ENCODE measurements at regions not wholly inside any gene's neighbourhood (a gene's known extent, or its start where the extent isn't known, plus 50 kb on each side); places are given as distances from the start of the nearest gene placed in this dataset.

GRCh38 chr21:23108533-23108932 is 2110.3 kb downstream of the NCAM2 start:
- Histone ChIP-seq H2AFZ (ENCODE audit: low read depth) (no peak overlapping the region), H3K9ac (no peak overlapping the region), H3K27ac (ENCODE audit: low read depth in 2 of 2, low read length in 1 of 2) (no peak overlapping the region), H3K79me2 (ENCODE audit: insufficient read depth) (no peaks in the 10 kb centered on the region), H4K20me1 (ENCODE audit: insufficient read depth) (no peaks in the 10 kb centered on the region), H3K36me3 (replicated peaks in 1 of 2; ENCODE audit: control insufficient read depth in 1 of 2, insufficient read depth in 2 of 2, low read length in 1 of 2) (no peaks in the 10 kb centered on the region), H3K4me2 (no peak overlapping the region), H3K4me3 (ENCODE audit: low read depth in 2 of 2, low read length in 1 of 2) (no peak overlapping the region), H3K9me2 (no peaks in the 10 kb centered on the region), H3K27me3 (ENCODE audit: insufficient read depth) (no peaks in the 10 kb centered on the region), H3K9me3 (0 out of 2 replicates have a peak, but pooled peaks cover 5% of the 10 kb centered on the region), H3F3A (replicated peaks; ENCODE audit: insufficient read depth) (no peaks in the 10 kb centered on the region), H3K4me1 (ENCODE audit: control insufficient read depth in 1 of 2, insufficient read depth in 2 of 2, low read depth in 1 of 2, low read length in 1 of 2) (no peaks in the 10 kb centered on the region)
- CTCF ChIA-PET = no interaction called here
- no peak for TF ChIP-seq RCOR1 (IDR thresholded peaks at IDR 0.05; ENCODE audit: low read length)
- no peak for TF ChIP-seq TEAD4 (IDR thresholded peaks at IDR 0.05; ENCODE audit: borderline replicate concordance, insufficient read depth)
- DNase-seq = no peak
- POLR2A ChIA-PET = no interaction called here

DNA sequence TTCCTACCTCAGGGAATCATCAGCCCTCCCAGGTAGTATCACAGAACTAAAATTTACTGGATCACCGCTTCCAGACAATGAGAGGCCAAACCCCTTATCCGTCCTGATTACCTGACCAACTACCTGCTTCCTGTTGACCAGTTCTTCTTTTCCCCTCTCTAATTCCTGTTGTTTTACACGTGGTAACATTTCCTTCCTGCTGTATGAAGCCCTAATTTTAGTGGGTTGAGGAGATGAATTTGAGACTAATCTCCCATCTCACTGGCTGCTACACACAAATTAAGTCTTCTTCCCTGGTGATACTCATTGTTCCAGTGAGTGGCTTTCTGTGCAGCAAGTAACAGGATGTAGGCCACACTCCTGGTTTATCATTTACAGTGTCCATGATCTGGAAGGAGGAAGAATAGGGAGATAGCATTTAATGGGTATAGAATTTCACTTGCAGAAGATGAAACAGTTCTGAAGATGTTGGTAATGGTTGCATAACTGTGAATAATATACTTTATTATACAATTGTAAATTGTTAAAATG is 2112.9 kb downstream of the NCAM2 start:
- Histone ChIP-seq H3K79me2 (ENCODE audit: insufficient read depth) (no peaks in the 10 kb centered on the region), H3K4me1 (ENCODE audit: control insufficient read depth in 1 of 2, insufficient read depth in 2 of 2, low read depth in 1 of 2, low read length in 1 of 2) (no peaks in the 10 kb centered on the region), H3K36me3 (replicated peaks in 1 of 2; ENCODE audit: control insufficient read depth in 1 of 2, insufficient read depth in 2 of 2, low read length in 1 of 2) (no peaks in the 10 kb centered on the region), H3K4me2 (no peak overlapping the region), H3K9me2 (no peaks in the 10 kb centered on the region), H3F3A (replicated peaks; ENCODE audit: insufficient read depth) (no peaks in the 10 kb centered on the region), H2AFZ (ENCODE audit: low read depth) (no peak overlapping the region), H4K20me1 (ENCODE audit: insufficient read depth) (no peaks in the 10 kb centered on the region), H3K27me3 (ENCODE audit: insufficient read depth) (no peaks in the 10 kb centered on the region), H3K9ac (no peak overlapping the region), H3K27ac (ENCODE audit: low read depth in 2 of 2, low read length in 1 of 2) (no peak overlapping the region), H3K4me3 (ENCODE audit: low read depth in 2 of 2, low read length in 1 of 2) (no peak overlapping the region), H3K9me3 (0 out of 2 replicates have a peak, but pooled peaks cover 5% of the 10 kb centered on the region)
- TF ChIP-seq RAD21 (IDR thresholded peaks at IDR 0.05; ENCODE audit: low read length) (no peak), FOXM1 (IDR thresholded peaks at IDR 0.05; ENCODE audit: low read depth) (no peak), USF2 (IDR thresholded peaks at IDR 0.05; ENCODE audit: borderline replicate concordance, low read depth, low read length) (no peak), JUND (IDR thresholded peaks at IDR 0.05) (no peak), FOSL2 (IDR thresholded peaks at IDR 0.05; ENCODE audit: borderline replicate concordance, low read depth) (no peak), GATA2 (CRISPR knock-in tag; IDR thresholded peaks at IDR 0.05) (no peak)
- no peak for DNase-seq
- 34% methylated on average over 3 of the region's 3 CpGs for WGBS (ENCODE audit: low lambda C conversion rate)
- POLR2A ChIA-PET = no interaction called here
- CTCF ChIA-PET = no interaction called here

DNA sequence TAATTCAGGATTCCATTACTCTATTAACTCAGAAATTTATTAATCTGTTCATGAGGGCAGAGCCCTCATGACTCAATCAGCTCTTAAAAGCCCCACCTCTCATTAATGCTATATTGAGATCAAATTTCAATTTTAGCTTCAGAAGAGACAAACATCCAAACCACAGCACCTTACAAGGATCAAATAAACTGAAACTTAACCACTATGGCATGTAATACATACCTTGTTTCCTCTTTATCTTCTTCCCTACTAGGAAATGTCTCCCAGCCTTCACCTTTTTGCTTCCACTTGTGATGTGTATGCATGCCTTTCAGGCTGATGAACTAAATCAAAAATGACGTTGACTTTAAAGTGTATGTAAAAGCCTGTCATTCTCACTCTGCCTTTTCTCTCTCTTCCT is 2121.3 kb downstream of the NCAM2 start:
- Histone ChIP-seq H3K9ac (no peak overlapping the region), H3K9me3 (0 out of 2 replicates have a peak, but pooled peaks cover 5% of the 10 kb centered on the region), H3K79me2 (ENCODE audit: insufficient read depth) (no peaks in the 10 kb centered on the region), H3K27me3 (ENCODE audit: insufficient read depth) (no peaks in the 10 kb centered on the region), H3K4me3 (ENCODE audit: low read depth in 2 of 2, low read length in 1 of 2) (no peak overlapping the region), H3K9me2 (no peaks in the 10 kb centered on the region), H3K36me3 (replicated peaks in 1 of 2; ENCODE audit: control insufficient read depth in 1 of 2, insufficient read depth in 2 of 2, low read length in 1 of 2) (no peaks in the 10 kb centered on the region), H3K4me2 (no peak overlapping the region), H4K20me1 (ENCODE audit: insufficient read depth) (no peaks in the 10 kb centered on the region), H3F3A (replicated peaks; ENCODE audit: insufficient read depth) (no peaks in the 10 kb centered on the region), H3K4me1 (ENCODE audit: control insufficient read depth in 1 of 2, insufficient read depth in 2 of 2, low read depth in 1 of 2, low read length in 1 of 2) (no peaks in the 10 kb centered on the region), H2AFZ (ENCODE audit: low read depth) (no peak overlapping the region), H3K27ac (ENCODE audit: low read depth in 2 of 2, low read length in 1 of 2) (no peak overlapping the region)
- DNase-seq = no peak
- POLR2A ChIA-PET = no interaction called here
- WGBS (ENCODE audit: low lambda C conversion rate) = 34% methylated on average over 1 of the region's 1 CpG
- TF ChIP-seq TCF12 (IDR thresholded peaks at IDR 0.05) = no peak
- TF ChIP-seq, protein P1, sequence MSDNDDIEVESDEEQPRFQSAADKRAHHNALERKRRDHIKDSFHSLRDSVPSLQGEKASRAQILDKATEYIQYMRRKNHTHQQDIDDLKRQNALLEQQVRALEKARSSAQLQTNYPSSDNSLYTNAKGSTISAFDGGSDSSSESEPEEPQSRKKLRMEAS (IDR thresholded peaks at IDR 0.05; ENCODE audit: low read depth) = no peak
- no peak for TF ChIP-seq TEAD4 (IDR thresholded peaks at IDR 0.05; ENCODE audit: borderline replicate concordance, insufficient read depth)
- TF ChIP-seq GABPA (IDR thresholded peaks at IDR 0.05; ENCODE audit: low read depth) = no peak
- TF ChIP-seq EZH2phosphoT487 (IDR thresholded peaks at IDR 0.05; ENCODE audit: borderline replicate concordance, low read depth) = no peak
- no peak for TF ChIP-seq RAD21 (IDR thresholded peaks at IDR 0.05; ENCODE audit: low read length)
- TF ChIP-seq, protein P2, sequence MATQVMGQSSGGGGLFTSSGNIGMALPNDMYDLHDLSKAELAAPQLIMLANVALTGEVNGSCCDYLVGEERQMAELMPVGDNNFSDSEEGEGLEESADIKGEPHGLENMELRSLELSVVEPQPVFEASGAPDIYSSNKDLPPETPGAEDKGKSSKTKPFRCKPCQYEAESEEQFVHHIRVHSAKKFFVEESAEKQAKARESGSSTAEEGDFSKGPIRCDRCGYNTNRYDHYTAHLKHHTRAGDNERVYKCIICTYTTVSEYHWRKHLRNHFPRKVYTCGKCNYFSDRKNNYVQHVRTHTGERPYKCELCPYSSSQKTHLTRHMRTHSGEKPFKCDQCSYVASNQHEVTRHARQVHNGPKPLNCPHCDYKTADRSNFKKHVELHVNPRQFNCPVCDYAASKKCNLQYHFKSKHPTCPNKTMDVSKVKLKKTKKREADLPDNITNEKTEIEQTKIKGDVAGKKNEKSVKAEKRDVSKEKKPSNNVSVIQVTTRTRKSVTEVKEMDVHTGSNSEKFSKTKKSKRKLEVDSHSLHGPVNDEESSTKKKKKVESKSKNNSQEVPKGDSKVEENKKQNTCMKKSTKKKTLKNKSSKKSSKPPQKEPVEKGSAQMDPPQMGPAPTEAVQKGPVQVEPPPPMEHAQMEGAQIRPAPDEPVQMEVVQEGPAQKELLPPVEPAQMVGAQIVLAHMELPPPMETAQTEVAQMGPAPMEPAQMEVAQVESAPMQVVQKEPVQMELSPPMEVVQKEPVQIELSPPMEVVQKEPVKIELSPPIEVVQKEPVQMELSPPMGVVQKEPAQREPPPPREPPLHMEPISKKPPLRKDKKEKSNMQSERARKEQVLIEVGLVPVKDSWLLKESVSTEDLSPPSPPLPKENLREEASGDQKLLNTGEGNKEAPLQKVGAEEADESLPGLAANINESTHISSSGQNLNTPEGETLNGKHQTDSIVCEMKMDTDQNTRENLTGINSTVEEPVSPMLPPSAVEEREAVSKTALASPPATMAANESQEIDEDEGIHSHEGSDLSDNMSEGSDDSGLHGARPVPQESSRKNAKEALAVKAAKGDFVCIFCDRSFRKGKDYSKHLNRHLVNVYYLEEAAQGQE (IDR thresholded peaks at IDR 0.05; ENCODE audit: low read depth, low read length) = no peak
- TF ChIP-seq, protein P3, sequence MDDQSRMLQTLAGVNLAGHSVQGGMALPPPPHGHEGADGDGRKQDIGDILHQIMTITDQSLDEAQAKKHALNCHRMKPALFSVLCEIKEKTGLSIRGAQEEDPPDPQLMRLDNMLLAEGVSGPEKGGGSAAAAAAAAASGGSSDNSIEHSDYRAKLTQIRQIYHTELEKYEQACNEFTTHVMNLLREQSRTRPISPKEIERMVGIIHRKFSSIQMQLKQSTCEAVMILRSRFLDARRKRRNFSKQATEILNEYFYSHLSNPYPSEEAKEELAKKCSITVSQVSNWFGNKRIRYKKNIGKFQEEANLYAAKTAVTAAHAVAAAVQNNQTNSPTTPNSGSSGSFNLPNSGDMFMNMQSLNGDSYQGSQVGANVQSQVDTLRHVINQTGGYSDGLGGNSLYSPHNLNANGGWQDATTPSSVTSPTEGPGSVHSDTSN (IDR thresholded peaks at IDR 0.05) = no peak
- TF ChIP-seq NRF1 (IDR thresholded peaks at IDR 0.05; ENCODE audit: low read depth, low read length) = no peak
- no peak for TF ChIP-seq RFX5 (IDR thresholded peaks at IDR 0.05; ENCODE audit: low read length)
- TF ChIP-seq NFIC (IDR thresholded peaks at IDR 0.05; ENCODE audit: borderline replicate concordance) = no peak
- TF ChIP-seq FOXM1 (IDR thresholded peaks at IDR 0.05; ENCODE audit: low read depth) = no peak
- CTCF ChIA-PET = interaction anchor here (0.8 to 1.6 kb wide), 2 partner anchors 14 to 328 kb away, joined by 3 read pairs; no protein-coding TSS in a partner anchor

Data from SK-N-SH (cell line).